ENCODE measurements at regions not wholly inside any gene's neighbourhood (a gene's known extent, or its start where the extent isn't known, plus 50 kb on each side); places are given as distances from the start of the nearest gene placed in this dataset.

DNA sequence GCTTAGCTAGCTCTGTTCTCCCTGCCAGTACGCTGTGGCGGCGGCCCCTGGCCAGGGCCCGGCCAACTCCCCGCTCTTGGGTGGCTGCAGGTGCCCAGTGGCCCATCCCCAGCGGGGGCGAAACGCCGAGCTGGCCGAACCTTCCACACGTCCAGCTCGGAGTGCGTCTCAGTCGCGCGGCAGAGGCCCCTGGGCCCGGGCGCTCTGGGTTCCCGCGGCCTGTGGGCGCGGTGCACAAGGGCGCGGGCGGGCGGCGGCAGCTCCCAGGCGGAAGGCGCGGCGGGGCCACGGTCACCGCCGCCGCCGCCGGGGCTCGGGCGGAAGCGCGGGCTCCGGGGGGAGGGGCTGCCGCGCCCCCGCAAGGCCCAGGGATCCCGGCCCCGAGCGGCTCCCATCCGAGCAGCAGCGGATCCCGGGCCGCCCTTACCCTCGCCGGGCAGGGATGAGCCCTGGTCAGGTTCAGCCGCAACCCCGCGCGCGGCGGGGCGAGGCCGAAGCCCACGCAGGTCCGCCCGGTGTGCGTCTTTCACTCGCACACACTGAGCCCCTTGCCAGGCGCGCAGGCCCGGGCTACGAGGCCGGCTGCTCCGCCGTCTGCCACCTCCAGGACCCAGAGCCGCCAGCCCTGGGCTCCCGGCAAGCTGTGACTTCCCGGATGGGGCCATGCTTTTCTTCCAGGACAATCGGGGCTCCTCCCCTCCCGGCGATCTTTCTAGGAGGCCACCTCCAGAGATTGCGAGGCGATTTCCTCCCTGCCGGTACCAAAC, 54.2 kb downstream of the CCDC54 start:
- Histone ChIP-seq H3K9me3 (no peaks in the 10 kb centered on the region), H3K27ac (peak overlapping the region; percentile 95), H3K36me3 (no peaks in the 10 kb centered on the region), H3K4me1 (peaks cover 16% of the 10 kb centered on the region), H3K4me3 (peak overlapping the region; percentile 82 to 91), H3K27me3 (no peaks in the 10 kb centered on the region)
- intact Hi-C loops (cut with DNase I) = loop anchor here (10.0 kb wide), 2 partner anchors 93 to 187 kb away; partner anchors contain the start of gene BBX
- TF ChIP-seq, protein P1, sequence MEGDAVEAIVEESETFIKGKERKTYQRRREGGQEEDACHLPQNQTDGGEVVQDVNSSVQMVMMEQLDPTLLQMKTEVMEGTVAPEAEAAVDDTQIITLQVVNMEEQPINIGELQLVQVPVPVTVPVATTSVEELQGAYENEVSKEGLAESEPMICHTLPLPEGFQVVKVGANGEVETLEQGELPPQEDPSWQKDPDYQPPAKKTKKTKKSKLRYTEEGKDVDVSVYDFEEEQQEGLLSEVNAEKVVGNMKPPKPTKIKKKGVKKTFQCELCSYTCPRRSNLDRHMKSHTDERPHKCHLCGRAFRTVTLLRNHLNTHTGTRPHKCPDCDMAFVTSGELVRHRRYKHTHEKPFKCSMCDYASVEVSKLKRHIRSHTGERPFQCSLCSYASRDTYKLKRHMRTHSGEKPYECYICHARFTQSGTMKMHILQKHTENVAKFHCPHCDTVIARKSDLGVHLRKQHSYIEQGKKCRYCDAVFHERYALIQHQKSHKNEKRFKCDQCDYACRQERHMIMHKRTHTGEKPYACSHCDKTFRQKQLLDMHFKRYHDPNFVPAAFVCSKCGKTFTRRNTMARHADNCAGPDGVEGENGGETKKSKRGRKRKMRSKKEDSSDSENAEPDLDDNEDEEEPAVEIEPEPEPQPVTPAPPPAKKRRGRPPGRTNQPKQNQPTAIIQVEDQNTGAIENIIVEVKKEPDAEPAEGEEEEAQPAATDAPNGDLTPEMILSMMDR (IDR thresholded peaks at IDR 0.05) = no peak
- peak in 1 of 2 donors; percentile 45 for TF ChIP-seq POLR2A (IDR thresholded peaks at IDR 0.05)
- TF ChIP-seq POLR2AphosphoS5 (IDR thresholded peaks at IDR 0.05; ENCODE audit: insufficient read depth in 1 of 2, low read depth in 1 of 2) = peak in 1 of 2 donors; percentile 64
- DNase-seq (ENCODE audit: extremely low spot score in 2 of 2) = no peak

DNA sequence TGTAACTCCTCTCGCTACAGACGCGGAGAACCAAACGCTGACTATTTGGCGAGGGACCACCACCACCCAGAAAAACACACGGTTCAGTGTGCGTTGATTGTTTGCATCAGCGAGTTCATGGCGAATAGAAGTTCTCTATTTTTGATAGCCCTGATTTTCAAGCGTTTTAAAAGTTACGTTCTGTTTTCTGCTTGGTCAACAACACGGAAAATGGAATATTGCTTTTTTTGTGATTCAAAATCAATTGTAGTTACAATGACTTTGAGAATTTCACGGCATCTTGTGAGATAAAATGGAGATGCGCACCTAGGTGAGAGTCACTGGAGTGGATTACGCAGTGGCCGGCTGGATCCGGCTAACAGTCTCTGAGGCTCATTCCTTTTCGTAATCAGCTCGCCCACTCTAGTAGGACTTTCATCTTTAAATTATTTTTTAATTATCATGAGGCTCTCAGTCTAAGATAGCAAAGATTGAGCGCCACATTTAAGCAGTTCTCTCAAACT, 54.8 kb downstream of the CCDC54 start:
- peaks cover 16% of the 10 kb centered on the region for H3K4me1 ChIP-seq
- H3K36me3 ChIP-seq = no peaks in the 10 kb centered on the region
- peak overlapping the region; percentile 95 for H3K27ac ChIP-seq
- TF ChIP-seq, protein P1 (IDR thresholded peaks at IDR 0.05) = no peak
- no peak for TF ChIP-seq POLR2AphosphoS5 (IDR thresholded peaks at IDR 0.05; ENCODE audit: insufficient read depth in 1 of 2, low read depth in 1 of 2)
- TF ChIP-seq POLR2A (IDR thresholded peaks at IDR 0.05) = no peak
- intact Hi-C loops (cut with DNase I) = loop anchor here (10.0 kb wide), 2 partner anchors 93 to 187 kb away; partner anchors contain the start of gene BBX
- no peaks in the 10 kb centered on the region for H3K9me3 ChIP-seq
- H3K4me3 ChIP-seq = peak overlapping the region; percentile 82 to 91
- no peaks in the 10 kb centered on the region for H3K27me3 ChIP-seq
- DNase-seq (ENCODE audit: extremely low spot score in 2 of 2) = no peak

DNA sequence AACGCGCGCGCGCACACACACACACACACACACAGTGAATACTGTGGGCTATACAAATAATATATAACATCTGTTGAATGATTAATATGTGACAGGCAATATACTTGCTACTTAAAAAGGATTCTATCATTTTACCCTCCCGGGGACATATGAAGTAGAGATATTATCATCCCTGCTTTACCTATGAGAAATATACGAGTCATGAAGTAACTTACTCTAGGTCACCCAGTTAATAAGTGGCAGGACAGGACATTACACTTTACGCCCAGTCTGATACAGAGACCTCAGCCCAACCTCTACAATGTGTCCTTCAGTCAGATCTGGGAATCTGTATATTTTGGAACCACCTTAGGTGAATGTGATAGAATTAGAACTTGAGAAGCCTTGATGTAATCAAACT, 55.4 kb downstream of the CCDC54 start:
- no peak overlapping the region for H3K27ac ChIP-seq
- TF ChIP-seq POLR2A (IDR thresholded peaks at IDR 0.05) (no peak), POLR2AphosphoS5 (IDR thresholded peaks at IDR 0.05; ENCODE audit: insufficient read depth in 1 of 2, low read depth in 1 of 2) (no peak)
- TF ChIP-seq, protein P1 (IDR thresholded peaks at IDR 0.05) = no peak
- intact Hi-C loops (cut with DNase I) = loop anchor here (10.0 kb wide), 2 partner anchors 92 to 188 kb away; partner anchors contain the start of gene BBX

DNA sequence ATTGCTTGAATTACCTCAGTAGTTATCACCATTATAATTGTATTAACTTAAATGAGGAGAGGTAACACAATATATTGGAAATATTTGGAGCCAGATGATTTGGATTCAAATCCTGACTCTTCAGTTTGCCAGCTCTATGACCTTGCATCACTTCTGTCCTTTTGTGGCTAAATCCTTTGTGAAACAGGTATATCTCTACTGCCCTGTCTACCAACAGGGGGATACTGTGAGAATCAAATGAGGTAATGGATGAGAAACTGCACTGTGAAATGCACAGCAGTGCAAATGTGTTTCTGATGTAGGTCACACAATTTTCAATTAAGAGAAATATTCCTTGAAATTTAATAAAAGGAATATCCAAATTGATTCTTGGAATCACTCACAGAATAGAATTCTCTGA, 58.8 kb downstream of the CCDC54 start:
- no peaks in the 10 kb centered on the region for H3K36me3 ChIP-seq
- intact Hi-C loops (cut with DNase I) = loop anchor here (10.0 kb wide), 2 partner anchors 89 to 191 kb away; partner anchors contain the start of gene BBX
- no peak for DNase-seq (ENCODE audit: extremely low spot score in 2 of 2)
- H3K4me3 ChIP-seq = no peak overlapping the region
- TF ChIP-seq, protein P1 (IDR thresholded peaks at IDR 0.05) = no peak
- peaks cover under 1% of the 10 kb centered on the region for H3K4me1 ChIP-seq
- no peak overlapping the region for H3K27ac ChIP-seq
- H3K27me3 ChIP-seq = no peaks in the 10 kb centered on the region
- no peaks in the 10 kb centered on the region for H3K9me3 ChIP-seq

More for the DNA sequence above, 55.4 kb downstream of the CCDC54 start:
- Histone ChIP-seq H3K27me3 (no peaks in the 10 kb centered on the region), H3K4me1 (peaks cover 16% of the 10 kb centered on the region), H3K4me3 (peak overlapping the region in 1 of 2 donors; percentile 82), H3K9me3 (no peaks in the 10 kb centered on the region), H3K36me3 (no peaks in the 10 kb centered on the region)
- no peak for DNase-seq (ENCODE audit: extremely low spot score in 2 of 2)

DNA sequence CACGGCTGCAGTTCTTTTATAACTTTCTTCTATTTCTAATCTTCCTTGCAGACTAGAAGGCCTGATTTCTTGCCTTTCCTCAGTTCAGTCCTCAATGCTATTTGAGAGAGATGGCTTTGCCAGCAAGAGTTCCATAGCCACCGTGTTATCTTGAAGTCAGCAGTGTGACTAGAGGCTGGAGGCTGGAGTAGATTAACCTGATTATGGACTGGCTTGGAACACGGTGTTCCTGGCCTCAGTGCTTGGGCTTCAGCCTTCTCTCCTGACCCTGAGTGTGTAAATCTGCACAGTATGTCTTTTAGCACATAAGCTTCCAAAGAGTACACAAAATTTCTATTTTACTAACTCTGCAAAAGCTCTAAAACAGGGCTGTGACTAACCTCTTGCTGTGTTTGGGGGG, 61.4 kb downstream of the CCDC54 start:
- TF ChIP-seq, protein P1 (IDR thresholded peaks at IDR 0.05) = no peak
- no peak for TF ChIP-seq POLR2AphosphoS5 (IDR thresholded peaks at IDR 0.05; ENCODE audit: insufficient read depth in 1 of 2, low read depth in 1 of 2)
- no peak for TF ChIP-seq POLR2A (IDR thresholded peaks at IDR 0.05)
- Histone ChIP-seq H3K4me3 (no peak overlapping the region), H3K27me3 (no peaks in the 10 kb centered on the region), H3K4me1 (no peaks in the 10 kb centered on the region), H3K9me3 (no peaks in the 10 kb centered on the region), H3K36me3 (no peaks in the 10 kb centered on the region), H3K27ac (no peak overlapping the region)
- intact Hi-C loops (cut with DNase I) = loop anchor here (10.0 kb wide), 2 partner anchors 86 to 194 kb away; partner anchors contain the start of gene BBX
- no peak for DNase-seq (ENCODE audit: extremely low spot score in 2 of 2)
